ENCODE measurements at regions not wholly inside any gene's neighbourhood (a gene's known extent, or its start where the extent isn't known, plus 50 kb on each side); places are given as distances from the start of the nearest gene placed in this dataset.

DNA sequence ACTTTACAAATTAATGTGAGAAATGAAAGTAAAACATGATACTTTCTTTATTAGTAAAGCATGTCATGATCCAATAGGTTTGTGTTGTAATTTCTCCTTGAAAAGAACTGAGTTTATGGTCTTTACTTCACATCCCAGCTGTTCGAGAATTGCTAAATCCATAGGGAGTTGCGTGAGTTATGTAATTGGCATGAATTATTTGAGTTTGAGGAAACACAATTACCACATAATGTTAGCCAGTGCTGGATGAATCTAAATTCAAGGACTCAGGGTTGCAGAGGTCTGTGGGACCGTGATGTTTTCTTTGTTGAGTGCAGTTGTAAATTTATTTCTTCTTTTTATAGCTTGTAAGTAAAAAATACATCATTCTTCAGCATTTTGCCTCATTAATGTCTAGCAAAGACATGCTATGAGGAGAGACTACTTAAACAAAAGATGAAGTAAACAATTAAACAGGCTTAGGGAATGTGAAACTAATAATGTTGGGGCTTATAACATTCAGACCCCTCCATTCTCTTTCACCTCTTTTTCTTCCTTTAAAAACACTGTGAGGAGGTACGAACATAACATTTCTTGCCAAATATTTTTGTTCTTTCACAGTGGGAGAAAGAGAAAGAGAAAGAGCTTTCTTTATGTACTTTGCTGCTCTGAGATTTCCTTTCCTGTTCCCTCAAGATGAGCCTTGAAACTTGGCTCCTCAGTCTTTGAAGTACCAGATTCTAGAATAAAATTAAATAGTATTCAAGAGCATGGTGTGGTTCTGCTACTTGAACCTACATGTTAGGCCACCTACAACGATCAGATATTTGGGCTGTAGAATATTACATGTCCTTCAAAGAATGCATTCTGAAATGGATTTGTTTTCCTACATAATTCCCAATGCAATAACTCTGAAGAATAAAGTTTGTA lies 159.6 kb upstream of the ANK2 start:
- TF ChIP-seq POLR2A (IDR thresholded peaks at IDR 0.05; ENCODE audit: low read depth): no peak
- no peak for TF ChIP-seq CTCF (IDR thresholded peaks at IDR 0.05)
- no peak for TF ChIP-seq EP300 (IDR thresholded peaks at IDR 0.05)
